ENCODE measurements at regions not wholly inside any gene's neighbourhood (a gene's known extent, or its start where the extent isn't known, plus 50 kb on each side); places are given as distances from the start of the nearest gene placed in this dataset.

- TF ChIP-seq CTCF (IDR thresholded peaks at IDR 0.05) (no peak), POLR2AphosphoS5 (IDR thresholded peaks at IDR 0.05) (no peak)
These were observed 138.6 kb downstream of the B3GNT2 start for GRCh38 chr2:62334440-62335058.
